SU-DHL-6 (cell line): ENCODE measurements at regions not wholly inside any gene's neighbourhood (a gene's known extent, or its start where the extent isn't known, plus 50 kb on each side); places are given as distances from the start of the nearest gene placed in this dataset.

ENCODE experiments used
- H2AFZ ChIP-seq: fragments of 200-600 bp; sonication (generic); 2 replicates; pipeline ENCODE4 v1.6.1; 2014; ENCODE audit warnings: low read depth, mild to moderate bottlenecking, moderate library complexity, mixed read lengths, antibody characterized with exemption, low read length; ENCODE audit not compliant: severe bottlenecking
- H3F3A ChIP-seq: fragments of 200-600 bp; shearing (Covaris generic); 2 replicates; pipeline ENCODE4 v1.6.0; 2016; ENCODE audit warnings: antibody characterized with exemption, mild to moderate bottlenecking; ENCODE audit not compliant: insufficient read depth
- H3K27ac ChIP-seq: fragments of 200-600 bp; sonication (generic); 2 replicates; pipeline ENCODE4 v1.5.1; 2016; ENCODE audit warnings: low read depth, mild to moderate bottlenecking, low read length, moderate library complexity, mixed read lengths
- H3K27me3 ChIP-seq: fragments of 200-600 bp; sonication (generic), shearing (Covaris generic); 2 replicates; pipeline ENCODE4 v1.6.0; 2014; ENCODE audit warnings: mild to moderate bottlenecking, low read length
- H3K36me3 ChIP-seq: fragments of 200-600 bp; sonication (generic); 2 replicates; pipeline ENCODE4 v1.6.1; 2014; ENCODE audit warnings: mild to moderate bottlenecking, low read length, mixed read lengths
- H3K4me2 ChIP-seq: fragments of 300-600, 200-600 bp; shearing (Covaris generic), sonication (generic); 2 replicates; pipeline ENCODE4 v1.6.0; 2014; ENCODE audit warnings: low read length, low read depth, mild to moderate bottlenecking; ENCODE audit not compliant: poor library complexity, severe bottlenecking
- H3K4me3 ChIP-seq: fragments of 200-600 bp; sonication (generic); 2 replicates; pipeline ENCODE4 v1.5.1; 2014; ENCODE audit warnings: antibody characterized with exemption, low read length, mild to moderate bottlenecking, mixed read lengths; ENCODE audit not compliant: insufficient read depth, poor library complexity, severe bottlenecking
- H3K79me2 ChIP-seq: fragments of 200-600 bp; sonication (generic); 2 replicates; pipeline ENCODE4 v1.6.1; 2014; ENCODE audit warnings: mild to moderate bottlenecking, low read length, moderate library complexity; ENCODE audit not compliant: insufficient read depth
- H3K9ac ChIP-seq: fragments of 200-600 bp; sonication (generic); 2 replicates; pipeline ENCODE4 v1.7.0; 2014; ENCODE audit warnings: mild to moderate bottlenecking, low read length
- H3K9me2 ChIP-seq: fragments of 200-600 bp; sonication (generic); replicated peaks from 2 replicates; pipeline ENCODE4 v1.6.1; 2014; ENCODE audit warnings: low read length; ENCODE audit not compliant: insufficient read depth
- H3K9me3 ChIP-seq: fragments of 200-600 bp; sonication (generic); 2 replicates; pipeline ENCODE4 v1.6.1; 2014; ENCODE audit warnings: low read length, mixed read lengths; ENCODE audit not compliant: insufficient read depth
- H4K20me1 ChIP-seq: fragments of 200-600 bp; sonication (generic); 2 replicates; pipeline ENCODE4 v1.6.1; 2014; ENCODE audit warnings: low read depth, mild to moderate bottlenecking, antibody characterized with exemption, low read length, moderate library complexity, mixed read lengths
- CTCF ChIP-seq: fragments of 200-600 bp; sonication (generic); IDR thresholded peaks from one replicate; pipeline ENCODE4 v1.5.1; 2017; ENCODE audit warnings: antibody characterized with exemption, mild to moderate bottlenecking, low read length, moderate library complexity; ENCODE audit not compliant: insufficient read depth, poor library complexity, severe bottlenecking
- EZH2phosphoT487 ChIP-seq: fragments of 200-600 bp; sonication (generic), shearing (Covaris generic); conservative IDR thresholded peaks from 2 replicates; pipeline ENCODE4 v1.6.1; 2018; ENCODE audit warnings: mild to moderate bottlenecking, antibody characterized with exemption, low read length, moderate library complexity, mixed read lengths

DNA sequence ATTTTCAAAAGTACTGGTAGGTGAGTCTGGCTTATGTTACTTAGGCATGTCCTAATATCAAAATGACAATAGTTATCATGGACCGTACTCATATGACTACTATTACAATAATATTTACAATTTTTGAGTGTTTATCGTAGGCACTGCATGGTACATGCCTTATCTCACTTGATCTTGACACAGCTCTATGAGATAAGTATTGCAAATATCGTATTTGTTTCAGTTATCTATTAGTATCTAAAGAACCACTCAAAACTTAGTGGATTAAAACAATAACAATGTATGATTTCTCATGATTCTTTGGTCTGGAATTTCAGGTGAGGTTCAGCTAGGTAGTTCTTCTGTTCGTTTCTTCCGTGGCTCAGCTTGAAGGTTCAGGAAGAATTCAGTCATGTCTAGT is 59.7 kb upstream of the XCR1 start:
- H3F3A ChIP-seq = no peaks in the 10 kb centered on the region
- TF ChIP-seq EZH2phosphoT487 (no peak), CTCF (no peak)
- H3K79me2 ChIP-seq = no peaks in the 10 kb centered on the region
- H3K27me3 ChIP-seq = no peaks in the 10 kb centered on the region
- no peaks in the 10 kb centered on the region for H3K9me2 ChIP-seq
- H2AFZ ChIP-seq = no peak overlapping the region
- H3K9ac ChIP-seq = no peak overlapping the region
- H3K4me2 ChIP-seq = no peak overlapping the region
- H3K36me3 ChIP-seq = no peaks in the 10 kb centered on the region
- no peaks in the 10 kb centered on the region for H3K9me3 ChIP-seq
- H3K4me3 ChIP-seq = no peak overlapping the region
- H3K27ac ChIP-seq = no peak overlapping the region
- H4K20me1 ChIP-seq = no peaks in the 10 kb centered on the region

DNA sequence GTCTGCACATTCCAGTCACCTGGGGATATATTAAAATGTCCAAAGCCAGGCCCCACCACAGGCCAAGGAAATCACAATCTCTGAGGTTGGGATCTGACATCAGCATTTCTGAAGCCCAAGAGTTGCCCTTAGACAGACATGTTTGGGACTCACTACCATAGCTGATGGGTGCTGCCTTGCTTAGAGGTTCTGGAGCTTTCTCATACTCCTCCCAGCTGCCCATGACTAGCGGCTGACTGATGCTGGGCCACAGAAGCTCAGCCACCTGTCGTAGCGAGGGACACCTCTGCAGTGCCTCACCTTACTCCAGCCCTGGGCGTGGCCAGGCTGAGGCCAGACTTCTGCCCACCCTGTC is 58.8 kb upstream of the XCR1 start:
- Histone ChIP-seq H4K20me1 (no peaks in the 10 kb centered on the region), H3K9ac (no peak overlapping the region), H3K36me3 (no peaks in the 10 kb centered on the region), H3K4me2 (no peak overlapping the region), H3K4me3 (no peak overlapping the region), H3K27ac (no peak overlapping the region), H3F3A (no peaks in the 10 kb centered on the region), H3K9me3 (no peaks in the 10 kb centered on the region), H2AFZ (no peak overlapping the region), H3K27me3 (no peaks in the 10 kb centered on the region), H3K79me2 (no peaks in the 10 kb centered on the region), H3K9me2 (no peaks in the 10 kb centered on the region)
- no peak for TF ChIP-seq CTCF
- no peak for TF ChIP-seq EZH2phosphoT487

GRCh38 chr3:46085421-46086082 is 58.3 kb upstream of the XCR1 start:
- TF ChIP-seq EZH2phosphoT487 (no peak), CTCF (no peak)
- Histone ChIP-seq H3K9me3 (no peaks in the 10 kb centered on the region), H3K4me2 (no peak overlapping the region), H3K27me3 (no peaks in the 10 kb centered on the region), H3K79me2 (no peaks in the 10 kb centered on the region), H3K9ac (no peak overlapping the region), H2AFZ (no peak overlapping the region), H3K36me3 (no peaks in the 10 kb centered on the region), H3F3A (no peaks in the 10 kb centered on the region), H3K9me2 (no peaks in the 10 kb centered on the region), H3K4me3 (no peak overlapping the region), H3K27ac (no peak overlapping the region), H4K20me1 (no peaks in the 10 kb centered on the region)

GRCh38 chr3:46083956-46084355 is 56.7 kb upstream of the XCR1 start:
- H3K79me2 ChIP-seq = no peaks in the 10 kb centered on the region
- H3K4me3 ChIP-seq = no peak overlapping the region
- no peaks in the 10 kb centered on the region for H3F3A ChIP-seq
- no peak overlapping the region for H3K9ac ChIP-seq
- no peak overlapping the region for H3K4me2 ChIP-seq
- H3K9me2 ChIP-seq = no peaks in the 10 kb centered on the region
- no peak for TF ChIP-seq EZH2phosphoT487
- TF ChIP-seq CTCF = no peak
- H4K20me1 ChIP-seq = no peaks in the 10 kb centered on the region
- no peaks in the 10 kb centered on the region for H3K36me3 ChIP-seq
- H3K27me3 ChIP-seq = no peaks in the 10 kb centered on the region
- no peak overlapping the region for H3K27ac ChIP-seq
- no peak overlapping the region for H2AFZ ChIP-seq
- no peaks in the 10 kb centered on the region for H3K9me3 ChIP-seq
